ENCODE measurements at regions not wholly inside any gene's neighbourhood (a gene's known extent, or its start where the extent isn't known, plus 50 kb on each side); places are given as distances from the start of the nearest gene placed in this dataset.

GRCh38 chrX:35382966-35383365 is 415.2 kb upstream of the MAGEB16 start:
- TF ChIP-seq CTCF (IDR thresholded peaks at IDR 0.05) (no peak), ZFX (IDR thresholded peaks at IDR 0.05; ENCODE audit: borderline replicate concordance) (no peak)

Measured in 22Rv1 (cell line).